GM12873 (cell line): ENCODE measurements at regions not wholly inside any gene's neighbourhood (a gene's known extent, or its start where the extent isn't known, plus 50 kb on each side); places are given as distances from the start of the nearest gene placed in this dataset.

Source experiments
- TF ChIP-seq, protein P1 (sequence below): IDR thresholded peaks from 2 replicates; pipeline ENCODE4 v1.5.1; 2012; ENCODE audit warnings: low read depth, mild to moderate bottlenecking, moderate library complexity, low read length, control low read depth; ENCODE audit not compliant: insufficient read depth; ENCODE audit errors: missing control alignments

DNA sequence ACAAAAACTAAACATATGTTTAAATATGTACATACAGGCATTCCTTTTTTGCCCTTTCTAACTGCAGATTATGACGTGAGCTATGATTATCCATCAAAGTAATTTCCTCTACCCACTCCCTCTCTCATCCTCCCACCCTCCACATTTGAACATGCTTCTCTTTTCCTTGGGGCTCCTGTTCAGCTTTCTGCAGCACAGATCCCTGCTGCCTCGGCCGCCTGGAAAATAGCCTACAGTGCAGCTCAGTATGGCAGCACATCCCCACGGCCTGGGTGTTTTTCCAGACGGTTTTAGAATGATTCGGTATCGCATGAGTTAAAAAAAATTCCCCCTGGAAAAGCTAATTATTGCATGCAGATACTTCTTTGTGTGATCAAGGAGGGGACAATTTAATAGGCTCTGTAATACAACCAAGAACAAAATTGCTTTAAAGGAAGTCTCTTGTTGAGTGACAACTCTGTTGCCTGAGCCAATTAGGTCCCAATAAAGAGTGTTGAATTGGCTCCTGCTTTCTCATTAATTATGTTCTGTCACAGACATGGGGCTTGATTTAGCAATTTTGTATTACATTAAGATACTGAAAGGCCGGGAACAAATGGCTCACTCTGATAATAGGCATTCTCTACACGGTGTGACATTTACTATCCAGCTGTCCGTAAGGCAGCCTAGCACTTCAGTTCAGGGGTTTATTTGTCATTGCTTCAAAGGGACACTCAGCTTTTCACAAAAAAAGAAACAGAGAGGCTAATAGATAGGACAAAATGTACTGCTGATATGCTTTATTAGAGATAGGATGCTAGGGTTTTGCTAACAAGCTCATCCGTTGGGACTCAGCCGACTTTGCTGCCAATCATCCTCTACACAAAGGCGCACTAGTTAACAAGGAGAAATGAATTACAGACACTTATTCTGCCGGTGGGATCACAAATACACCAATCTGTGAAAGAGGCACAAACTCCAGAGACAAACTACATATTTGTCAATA is 285.8 kb upstream of the G2E3 start:
- TF ChIP-seq, protein P1, sequence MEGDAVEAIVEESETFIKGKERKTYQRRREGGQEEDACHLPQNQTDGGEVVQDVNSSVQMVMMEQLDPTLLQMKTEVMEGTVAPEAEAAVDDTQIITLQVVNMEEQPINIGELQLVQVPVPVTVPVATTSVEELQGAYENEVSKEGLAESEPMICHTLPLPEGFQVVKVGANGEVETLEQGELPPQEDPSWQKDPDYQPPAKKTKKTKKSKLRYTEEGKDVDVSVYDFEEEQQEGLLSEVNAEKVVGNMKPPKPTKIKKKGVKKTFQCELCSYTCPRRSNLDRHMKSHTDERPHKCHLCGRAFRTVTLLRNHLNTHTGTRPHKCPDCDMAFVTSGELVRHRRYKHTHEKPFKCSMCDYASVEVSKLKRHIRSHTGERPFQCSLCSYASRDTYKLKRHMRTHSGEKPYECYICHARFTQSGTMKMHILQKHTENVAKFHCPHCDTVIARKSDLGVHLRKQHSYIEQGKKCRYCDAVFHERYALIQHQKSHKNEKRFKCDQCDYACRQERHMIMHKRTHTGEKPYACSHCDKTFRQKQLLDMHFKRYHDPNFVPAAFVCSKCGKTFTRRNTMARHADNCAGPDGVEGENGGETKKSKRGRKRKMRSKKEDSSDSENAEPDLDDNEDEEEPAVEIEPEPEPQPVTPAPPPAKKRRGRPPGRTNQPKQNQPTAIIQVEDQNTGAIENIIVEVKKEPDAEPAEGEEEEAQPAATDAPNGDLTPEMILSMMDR: no peak

DNA sequence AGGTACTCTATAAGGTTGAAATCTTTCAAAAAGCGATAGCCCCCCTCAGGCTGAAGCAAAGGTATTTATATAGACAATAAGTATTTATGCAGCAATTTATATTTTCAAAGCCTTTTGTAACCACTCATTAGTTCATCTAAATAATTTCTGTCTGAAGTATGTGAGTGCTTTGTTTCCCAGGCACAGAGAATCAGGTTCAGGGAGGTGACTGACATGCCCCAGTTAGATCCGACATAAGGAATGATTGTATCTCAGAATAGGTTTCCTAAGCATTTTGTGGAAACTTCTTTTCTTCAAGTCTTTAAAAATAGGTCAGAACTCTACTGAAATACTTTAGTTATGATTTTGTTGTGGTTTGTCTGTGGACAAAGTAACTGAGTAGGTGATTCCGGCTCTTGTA is 283.4 kb upstream of the G2E3 start:
- TF ChIP-seq, protein P1: no peak

DNA sequence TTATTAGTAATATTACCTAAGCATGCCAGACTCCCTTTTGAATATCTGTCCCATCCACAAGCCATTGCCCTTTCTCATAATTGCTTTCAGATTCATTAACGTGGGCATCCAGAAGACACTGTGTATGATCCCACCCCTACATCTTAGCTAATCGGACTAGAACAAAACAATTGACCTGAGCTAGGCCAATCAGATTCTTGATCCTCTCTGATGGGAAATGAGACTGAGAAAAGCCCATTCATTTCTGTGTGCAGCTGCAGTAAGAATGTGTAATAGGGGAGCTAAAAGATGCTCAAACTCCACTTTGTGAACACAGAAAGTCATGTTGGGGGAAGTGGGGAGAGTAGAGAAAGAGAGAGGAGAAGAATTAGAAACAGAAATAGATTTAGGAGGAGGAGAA is 281.7 kb upstream of the G2E3 start:
- TF ChIP-seq, protein P1: no peak

DNA sequence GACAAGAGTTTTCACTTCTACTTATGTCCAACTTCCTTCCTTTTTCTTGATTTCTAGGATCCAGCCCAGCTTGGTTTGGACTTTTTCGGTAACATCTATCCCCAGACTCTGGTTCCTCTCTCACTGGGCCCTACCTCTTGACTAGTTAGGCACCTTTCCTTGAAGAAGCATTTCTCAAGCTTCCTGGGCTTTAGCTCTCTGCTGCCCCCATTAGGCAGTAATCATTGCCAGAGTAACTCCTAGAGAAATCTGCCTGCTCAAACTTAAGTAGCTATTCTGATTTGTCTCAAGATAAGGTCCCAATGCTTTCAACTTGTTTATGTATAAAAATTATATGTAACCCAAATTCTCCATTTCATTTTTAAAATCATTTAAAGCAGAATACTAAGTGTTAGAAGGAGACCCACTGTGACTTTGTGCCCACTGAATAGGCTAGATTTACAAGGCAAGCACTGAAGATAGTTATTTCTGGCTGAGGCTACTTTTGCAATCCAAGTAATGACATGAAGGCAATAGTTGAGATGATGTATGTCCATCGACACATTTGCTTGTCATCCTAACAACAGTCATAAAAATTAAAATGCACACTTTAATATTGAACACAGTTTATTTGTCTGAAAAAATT is 275.0 kb upstream of the G2E3 start:
- TF ChIP-seq, protein P1: peak; percentile 78

DNA sequence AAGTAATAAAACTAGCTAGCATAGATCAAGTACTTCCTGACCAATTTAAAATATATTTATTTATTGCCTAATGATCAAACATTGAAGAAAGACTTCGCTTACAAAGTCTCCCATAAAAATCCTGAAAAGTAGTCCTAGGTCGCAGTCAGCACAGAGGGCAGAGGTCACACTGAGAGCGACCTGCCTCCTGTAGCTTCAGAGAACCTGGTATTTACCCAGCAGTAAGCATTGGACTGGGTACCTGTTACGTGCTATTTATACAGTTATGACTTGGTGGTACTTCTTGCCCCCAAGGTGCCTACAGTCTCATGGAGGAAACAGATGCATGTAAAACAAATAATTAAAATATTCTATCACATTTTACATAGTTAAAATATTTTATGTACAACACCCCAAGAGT is 274.1 kb upstream of the G2E3 start:
- TF ChIP-seq, protein P1: no peak

DNA sequence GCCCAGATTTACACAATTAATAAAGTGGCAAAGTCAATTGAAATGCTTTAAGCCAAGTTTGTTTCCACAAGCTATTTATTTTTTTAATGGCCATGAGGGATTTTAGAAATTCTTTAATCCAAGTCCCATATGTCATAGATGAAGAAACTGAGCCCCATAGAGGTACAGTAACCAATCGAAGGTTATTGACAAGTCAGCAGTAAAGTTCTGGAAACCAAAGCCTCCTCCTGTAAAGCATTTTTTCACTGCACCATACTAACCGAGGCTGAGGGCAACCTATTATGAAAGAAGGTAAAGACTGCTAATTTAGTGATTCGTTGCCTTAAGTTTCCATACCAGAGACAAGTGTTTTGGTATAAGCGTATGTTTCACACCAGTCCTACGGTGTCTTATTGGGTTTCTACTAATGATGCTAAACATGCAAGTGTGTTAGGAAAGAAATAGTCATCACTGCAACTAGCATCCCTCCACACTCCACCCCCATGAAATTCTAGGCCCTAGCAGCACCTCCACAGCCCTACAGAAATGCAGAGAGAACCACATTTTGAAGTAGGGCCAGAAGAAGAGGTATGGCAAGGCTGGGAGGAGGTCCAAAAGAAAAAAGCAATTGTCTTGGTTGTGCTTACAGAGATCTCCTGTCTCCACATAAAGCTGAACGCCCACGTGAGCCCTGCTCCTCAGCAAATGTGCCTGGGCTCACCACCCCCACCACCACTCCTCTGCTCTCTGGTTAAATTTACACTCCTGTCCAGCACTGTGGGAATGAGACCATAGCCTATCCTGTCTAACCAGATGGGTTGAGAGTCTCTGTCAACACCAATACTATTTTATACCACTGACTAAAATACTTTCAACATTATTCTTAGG is 271.1 kb upstream of the G2E3 start:
- TF ChIP-seq, protein P1: no peak
